ENCODE measurements at regions not wholly inside any gene's neighbourhood (a gene's known extent, or its start where the extent isn't known, plus 50 kb on each side); places are given as distances from the start of the nearest gene placed in this dataset.
A peak's percentile ranks its signal among the peaks of the same experiment; 100 is the strongest.

DNA sequence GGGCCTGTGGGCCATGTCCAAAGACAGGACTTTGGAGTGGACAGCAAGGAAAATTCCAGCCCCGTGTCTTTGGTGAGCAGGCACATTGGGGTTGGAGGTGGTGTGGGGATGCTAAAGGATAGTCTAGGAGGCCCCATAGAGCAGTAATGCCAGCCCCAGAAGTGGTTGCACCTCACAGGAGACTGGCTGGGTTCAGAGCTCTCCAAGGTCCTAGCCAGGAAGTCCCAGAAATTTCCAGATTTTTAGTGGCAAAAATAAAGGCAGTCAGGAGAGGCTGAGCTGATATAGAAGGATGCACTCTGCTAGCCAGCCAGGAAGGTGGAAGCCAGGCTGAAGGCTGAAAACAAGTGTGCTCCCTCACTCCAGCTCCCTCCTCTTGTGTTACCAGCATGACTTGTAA lies 144.0 kb upstream of the KCND3 start:
- Histone ChIP-seq H3K4me2 (no peak overlapping the region), H3K27ac (no peak overlapping the region), H3K9me2 (ENCODE audit: insufficient read depth) (no peaks in the 10 kb centered on the region), H4K20me1 (ENCODE audit: insufficient read depth) (no peaks in the 10 kb centered on the region), H3K4me3 (no peak overlapping the region), H3K9me3 (ENCODE audit: insufficient read depth, low read depth) (no peaks in the 10 kb centered on the region), H3F3A (ENCODE audit: insufficient read depth, low read depth) (no peaks in the 10 kb centered on the region), H3K4me1 (replicated peaks; ENCODE audit: insufficient read depth) (no peaks in the 10 kb centered on the region), H3K27me3 (ENCODE audit: insufficient read depth, low read depth) (0 out of 2 replicates have a peak, but pooled peaks cover 5% of the 10 kb centered on the region), H3K36me3 (ENCODE audit: low read depth) (no peaks in the 10 kb centered on the region), H2AFZ (no peak overlapping the region), H3K79me2 (ENCODE audit: low read depth) (no peaks in the 10 kb centered on the region)
- POLR2A ChIA-PET (ENCODE audit: unreplicated experiment) = no interaction called here
- BruUV-seq (replicated peaks) = no TSS peak
- intact Hi-C loops (cut with micrococcal nuclease; ENCODE audit: unreplicated experiment) = no loop called here
- CTCF ChIA-PET = no interaction called here
- DNase-seq = peak in 1 of 2 experiments; percentile 32
- TF ChIP-seq EZH2 (IDR thresholded peaks at IDR 0.05; ENCODE audit: low read depth) = no peak
- TF ChIP-seq, protein P1, sequence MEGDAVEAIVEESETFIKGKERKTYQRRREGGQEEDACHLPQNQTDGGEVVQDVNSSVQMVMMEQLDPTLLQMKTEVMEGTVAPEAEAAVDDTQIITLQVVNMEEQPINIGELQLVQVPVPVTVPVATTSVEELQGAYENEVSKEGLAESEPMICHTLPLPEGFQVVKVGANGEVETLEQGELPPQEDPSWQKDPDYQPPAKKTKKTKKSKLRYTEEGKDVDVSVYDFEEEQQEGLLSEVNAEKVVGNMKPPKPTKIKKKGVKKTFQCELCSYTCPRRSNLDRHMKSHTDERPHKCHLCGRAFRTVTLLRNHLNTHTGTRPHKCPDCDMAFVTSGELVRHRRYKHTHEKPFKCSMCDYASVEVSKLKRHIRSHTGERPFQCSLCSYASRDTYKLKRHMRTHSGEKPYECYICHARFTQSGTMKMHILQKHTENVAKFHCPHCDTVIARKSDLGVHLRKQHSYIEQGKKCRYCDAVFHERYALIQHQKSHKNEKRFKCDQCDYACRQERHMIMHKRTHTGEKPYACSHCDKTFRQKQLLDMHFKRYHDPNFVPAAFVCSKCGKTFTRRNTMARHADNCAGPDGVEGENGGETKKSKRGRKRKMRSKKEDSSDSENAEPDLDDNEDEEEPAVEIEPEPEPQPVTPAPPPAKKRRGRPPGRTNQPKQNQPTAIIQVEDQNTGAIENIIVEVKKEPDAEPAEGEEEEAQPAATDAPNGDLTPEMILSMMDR (conservative IDR thresholded peaks at IDR 0.05) = no peak

DNA sequence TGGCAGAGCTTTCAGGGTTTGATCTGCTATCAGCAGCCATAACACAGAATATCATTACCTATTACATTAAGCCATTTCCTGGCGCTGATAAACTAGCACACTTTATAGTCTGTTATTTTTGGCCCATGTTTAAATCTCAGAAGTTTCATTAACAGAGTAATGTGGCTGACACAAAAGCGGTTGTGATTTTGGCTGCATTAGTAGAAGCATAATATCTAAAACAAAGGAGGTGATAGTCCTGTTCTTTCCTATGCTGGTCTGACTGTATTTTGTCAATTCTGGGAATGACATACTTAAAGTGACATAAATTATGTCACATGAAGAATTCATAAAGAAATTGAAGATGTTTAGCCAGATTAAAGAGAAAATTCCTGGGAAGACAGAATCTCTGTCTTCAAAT lies 151.3 kb upstream of the KCND3 start:
- POLR2A ChIA-PET (ENCODE audit: unreplicated experiment) = interaction anchor here (0.5 kb wide), 1 partner anchor 281 kb away, joined by 5 read pairs; no protein-coding TSS in a partner anchor
- BruUV-seq (replicated peaks) = no TSS peak
- DNase-seq = peak in 1 of 2 experiments; percentile 18
- H3F3A ChIP-seq (ENCODE audit: insufficient read depth, low read depth) = no peaks in the 10 kb centered on the region
- H4K20me1 ChIP-seq (ENCODE audit: insufficient read depth) = no peaks in the 10 kb centered on the region
- no peaks in the 10 kb centered on the region for H3K4me1 ChIP-seq (replicated peaks; ENCODE audit: insufficient read depth)
- H3K27me3 ChIP-seq (ENCODE audit: insufficient read depth, low read depth) = peaks cover 62% of the 10 kb centered on the region
- H3K4me3 ChIP-seq = no peak overlapping the region
- H3K9me3 ChIP-seq (ENCODE audit: insufficient read depth, low read depth) = no peaks in the 10 kb centered on the region
- no peak overlapping the region for H3K4me2 ChIP-seq
- TF ChIP-seq, protein P1 (conservative IDR thresholded peaks at IDR 0.05) = no peak
- no peak for TF ChIP-seq EZH2 (IDR thresholded peaks at IDR 0.05; ENCODE audit: low read depth)
- no peak overlapping the region for H2AFZ ChIP-seq
- H3K79me2 ChIP-seq (ENCODE audit: low read depth) = no peaks in the 10 kb centered on the region
- intact Hi-C loops (cut with micrococcal nuclease; ENCODE audit: unreplicated experiment) = no loop called here
- no peak overlapping the region for H3K27ac ChIP-seq
- CTCF ChIA-PET = no interaction called here
- H3K36me3 ChIP-seq (ENCODE audit: low read depth) = no peaks in the 10 kb centered on the region
- H3K9me2 ChIP-seq (ENCODE audit: insufficient read depth) = no peaks in the 10 kb centered on the region

DNA sequence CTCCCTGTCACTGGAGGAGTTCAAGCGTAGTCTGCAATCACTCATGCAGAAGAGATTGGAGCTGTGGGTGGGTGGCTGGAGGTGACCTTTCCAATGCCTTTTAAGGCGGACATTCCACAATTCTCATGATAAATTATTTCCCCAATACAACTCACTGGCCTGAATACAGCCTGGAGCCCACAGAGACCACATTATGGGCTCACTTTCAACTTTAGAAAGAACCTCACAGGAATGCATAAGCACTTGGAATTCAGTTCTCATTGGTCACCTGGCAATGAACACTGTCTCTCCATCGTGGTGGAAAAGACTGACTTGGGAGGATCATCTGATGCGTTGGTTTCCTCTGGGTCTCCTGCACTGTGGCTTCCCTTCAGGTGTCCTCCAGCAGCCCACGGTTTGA lies 151.8 kb upstream of the KCND3 start:
- H3K27me3 ChIP-seq (ENCODE audit: insufficient read depth, low read depth) = peaks cover 62% of the 10 kb centered on the region
- no peak overlapping the region for H3K4me3 ChIP-seq
- TF ChIP-seq, protein P1 (conservative IDR thresholded peaks at IDR 0.05) = no peak
- no peak for TF ChIP-seq EZH2 (IDR thresholded peaks at IDR 0.05; ENCODE audit: low read depth)
- H3K36me3 ChIP-seq (ENCODE audit: low read depth) = no peaks in the 10 kb centered on the region
- no peaks in the 10 kb centered on the region for H3K79me2 ChIP-seq (ENCODE audit: low read depth)
- no peaks in the 10 kb centered on the region for H3F3A ChIP-seq (ENCODE audit: insufficient read depth, low read depth)
- no peak overlapping the region for H3K27ac ChIP-seq
- peak in 1 of 2 experiments; percentile 29 for DNase-seq
- H4K20me1 ChIP-seq (ENCODE audit: insufficient read depth) = no peaks in the 10 kb centered on the region
- no peaks in the 10 kb centered on the region for H3K9me2 ChIP-seq (ENCODE audit: insufficient read depth)
- CTCF ChIA-PET = no interaction called here
- POLR2A ChIA-PET (ENCODE audit: unreplicated experiment) = no interaction called here
- H2AFZ ChIP-seq = no peak overlapping the region
- no TSS peak for BruUV-seq (replicated peaks)
- no peaks in the 10 kb centered on the region for H3K9me3 ChIP-seq (ENCODE audit: insufficient read depth, low read depth)
- no peak overlapping the region for H3K4me2 ChIP-seq
- intact Hi-C loops (cut with micrococcal nuclease; ENCODE audit: unreplicated experiment) = no loop called here
- H3K4me1 ChIP-seq (replicated peaks; ENCODE audit: insufficient read depth) = no peaks in the 10 kb centered on the region
